Retinal pigment epithelial cell (primary cell): ENCODE measurements at regions not wholly inside any gene's neighbourhood (a gene's known extent, or its start where the extent isn't known, plus 50 kb on each side); places are given as distances from the start of the nearest gene placed in this dataset.

Experiments used
- DNase-seq: peaks from one replicate; pipeline ENCODE4 v3.0.0-alpha.2; 2010; ENCODE audit warnings: low read depth
- H3K4me3 ChIP-seq: 2 replicates; pipeline ENCODE4 v1.5.1; 2011; ENCODE audit warnings: mild to moderate bottlenecking, low read length, control low read depth, moderate library complexity
- TF ChIP-seq, protein P1 (sequence below): conservative IDR thresholded peaks from 2 replicates; pipeline ENCODE4 v1.5.1; 2011; ENCODE audit warnings: low read depth, low read length, control low read depth, inconsistent platforms

DNA sequence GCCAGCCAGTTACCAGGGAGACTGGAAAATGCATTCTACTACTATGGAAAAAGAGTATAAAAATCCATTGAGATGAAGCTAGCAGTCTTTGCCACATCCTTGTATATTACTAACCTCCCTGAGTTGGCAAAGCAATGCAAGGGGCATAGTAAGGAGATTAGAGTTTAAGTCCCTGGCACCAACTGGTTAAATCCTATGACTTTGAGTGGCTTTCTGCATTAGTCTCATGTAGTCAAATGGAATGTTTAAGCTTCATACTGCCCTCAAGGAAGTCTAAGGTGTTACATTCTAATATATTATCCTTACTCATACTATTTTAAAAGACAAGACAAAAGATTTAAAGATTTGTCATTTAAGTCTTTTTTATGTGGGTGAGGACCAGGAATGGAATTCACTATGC, 110.1 kb downstream of the INHBA start:
- TF ChIP-seq, protein P1, sequence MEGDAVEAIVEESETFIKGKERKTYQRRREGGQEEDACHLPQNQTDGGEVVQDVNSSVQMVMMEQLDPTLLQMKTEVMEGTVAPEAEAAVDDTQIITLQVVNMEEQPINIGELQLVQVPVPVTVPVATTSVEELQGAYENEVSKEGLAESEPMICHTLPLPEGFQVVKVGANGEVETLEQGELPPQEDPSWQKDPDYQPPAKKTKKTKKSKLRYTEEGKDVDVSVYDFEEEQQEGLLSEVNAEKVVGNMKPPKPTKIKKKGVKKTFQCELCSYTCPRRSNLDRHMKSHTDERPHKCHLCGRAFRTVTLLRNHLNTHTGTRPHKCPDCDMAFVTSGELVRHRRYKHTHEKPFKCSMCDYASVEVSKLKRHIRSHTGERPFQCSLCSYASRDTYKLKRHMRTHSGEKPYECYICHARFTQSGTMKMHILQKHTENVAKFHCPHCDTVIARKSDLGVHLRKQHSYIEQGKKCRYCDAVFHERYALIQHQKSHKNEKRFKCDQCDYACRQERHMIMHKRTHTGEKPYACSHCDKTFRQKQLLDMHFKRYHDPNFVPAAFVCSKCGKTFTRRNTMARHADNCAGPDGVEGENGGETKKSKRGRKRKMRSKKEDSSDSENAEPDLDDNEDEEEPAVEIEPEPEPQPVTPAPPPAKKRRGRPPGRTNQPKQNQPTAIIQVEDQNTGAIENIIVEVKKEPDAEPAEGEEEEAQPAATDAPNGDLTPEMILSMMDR = no peak
- no peak overlapping the region for H3K4me3 ChIP-seq
- peak; percentile 91 for DNase-seq

DNA sequence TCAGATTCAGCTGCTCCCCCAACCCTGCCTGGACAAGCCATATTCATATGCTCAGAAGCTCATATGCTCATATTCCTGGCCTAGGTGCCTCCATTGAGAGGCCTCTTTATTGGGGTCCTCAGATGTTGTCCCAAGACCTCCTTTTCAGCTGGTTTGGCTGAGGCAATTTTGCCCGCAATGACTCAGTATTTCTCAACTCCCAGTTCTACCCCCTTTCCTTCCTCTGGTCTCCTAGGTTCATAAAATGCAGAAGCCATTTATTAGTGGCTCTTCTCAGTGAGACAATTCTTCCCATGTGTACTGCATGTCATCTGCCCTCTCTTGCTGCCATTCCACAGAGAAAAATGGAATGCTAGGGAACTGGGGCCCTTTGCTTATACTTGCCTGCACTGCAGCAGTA, 110.7 kb downstream of the INHBA start:
- TF ChIP-seq, protein P1 = no peak
- DNase-seq = no peak

DNA sequence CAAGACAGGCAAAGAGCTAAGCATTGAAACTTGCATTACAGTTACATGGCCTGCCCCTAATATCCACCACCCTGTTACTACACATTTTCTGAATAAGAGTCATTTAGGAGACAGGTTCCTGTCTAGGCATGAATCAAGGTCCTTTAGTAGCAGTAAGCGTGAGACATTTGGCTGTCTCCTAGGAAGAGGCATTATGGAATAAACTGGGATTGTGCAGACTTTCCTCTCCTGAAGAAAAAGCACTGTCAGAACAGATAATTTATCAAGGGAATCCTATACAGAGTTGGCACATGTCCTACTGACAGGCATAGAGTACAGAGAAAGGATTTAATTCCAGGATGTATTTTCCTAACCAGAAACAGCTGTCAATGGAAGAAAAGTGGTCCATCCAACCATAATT, 111.9 kb downstream of the INHBA start:
- TF ChIP-seq, protein P1 = no peak
- no peak overlapping the region for H3K4me3 ChIP-seq
- DNase-seq = no peak

More for the DNA sequence above, 110.7 kb downstream of the INHBA start:
- no peak overlapping the region for H3K4me3 ChIP-seq

DNA sequence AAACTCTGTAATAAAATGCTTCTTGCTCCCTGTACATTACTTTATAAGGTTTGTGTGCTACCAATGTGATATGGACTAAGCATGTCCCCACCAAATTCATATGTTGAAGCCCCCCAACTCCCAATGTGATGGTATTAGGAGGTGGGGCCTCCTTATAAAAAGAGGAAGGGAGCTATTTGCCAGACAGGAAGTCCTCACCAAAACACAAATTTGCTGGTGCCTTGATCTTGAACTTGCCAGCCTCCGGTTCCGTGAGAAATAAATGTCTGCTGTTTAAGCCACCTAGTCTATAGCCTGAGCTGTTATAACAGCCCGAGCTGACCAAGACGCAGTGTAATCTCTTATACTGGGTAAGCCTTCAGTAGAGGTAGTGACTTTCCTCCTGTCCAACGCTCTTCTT, 114.5 kb downstream of the INHBA start:
- H3K4me3 ChIP-seq = no peak overlapping the region
- DNase-seq = no peak
- TF ChIP-seq, protein P1 = no peak

DNA sequence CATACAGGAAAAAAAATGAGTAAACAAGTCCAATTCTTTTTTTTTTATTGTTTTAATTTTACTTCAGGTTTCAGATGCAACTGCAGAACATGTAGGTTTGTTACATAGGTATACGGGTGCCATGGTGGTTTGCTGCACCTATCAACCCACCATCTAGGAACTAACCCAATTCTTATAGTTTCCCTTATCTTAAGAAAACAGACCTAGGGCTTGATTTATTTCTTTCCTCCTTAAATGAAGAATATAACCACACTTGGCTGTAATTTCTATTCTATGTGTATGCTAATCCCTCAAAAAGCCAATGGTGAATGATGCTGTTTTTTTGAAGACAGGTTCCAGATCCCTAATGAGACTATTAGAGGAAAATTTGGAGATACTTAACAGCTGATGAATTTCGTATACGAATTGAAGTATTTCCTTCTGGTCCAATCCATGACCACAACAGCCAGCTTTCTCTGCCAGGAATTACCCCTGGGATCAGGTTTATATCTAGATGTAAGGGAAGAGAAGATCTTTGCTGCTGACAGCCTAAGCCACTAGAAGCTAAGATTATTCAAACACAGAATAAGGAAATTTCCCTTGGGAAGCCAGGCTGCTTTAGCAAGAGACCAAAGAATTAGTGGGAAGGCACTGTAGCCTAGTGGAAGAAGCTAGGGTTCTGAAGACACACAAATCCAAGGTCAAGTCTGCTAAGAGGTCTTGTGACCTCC, 115.8 kb downstream of the INHBA start:
- no peak overlapping the region for H3K4me3 ChIP-seq
- TF ChIP-seq, protein P1 = no peak
- DNase-seq = no peak

DNA sequence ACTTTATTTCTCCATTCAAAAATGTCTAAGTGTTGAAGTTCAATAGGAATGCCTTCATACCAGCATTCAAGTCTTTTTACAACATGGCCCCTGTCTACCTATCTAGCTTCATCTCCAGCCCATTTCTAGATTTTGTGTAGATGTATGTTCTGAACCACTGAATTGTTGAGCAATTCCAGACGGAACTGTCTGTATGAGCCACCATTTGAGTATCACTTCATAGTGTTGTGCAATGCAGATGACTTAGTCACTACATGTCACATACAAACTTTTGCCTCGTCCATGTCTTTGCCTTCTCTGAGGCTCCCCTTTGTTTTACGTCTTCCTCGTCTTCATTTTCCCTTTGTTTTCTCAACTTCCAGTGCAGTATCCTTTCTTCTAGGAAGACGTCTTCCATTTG, 118.1 kb downstream of the INHBA start:
- no peak overlapping the region for H3K4me3 ChIP-seq
- no peak for DNase-seq
- TF ChIP-seq, protein P1 = no peak

DNA sequence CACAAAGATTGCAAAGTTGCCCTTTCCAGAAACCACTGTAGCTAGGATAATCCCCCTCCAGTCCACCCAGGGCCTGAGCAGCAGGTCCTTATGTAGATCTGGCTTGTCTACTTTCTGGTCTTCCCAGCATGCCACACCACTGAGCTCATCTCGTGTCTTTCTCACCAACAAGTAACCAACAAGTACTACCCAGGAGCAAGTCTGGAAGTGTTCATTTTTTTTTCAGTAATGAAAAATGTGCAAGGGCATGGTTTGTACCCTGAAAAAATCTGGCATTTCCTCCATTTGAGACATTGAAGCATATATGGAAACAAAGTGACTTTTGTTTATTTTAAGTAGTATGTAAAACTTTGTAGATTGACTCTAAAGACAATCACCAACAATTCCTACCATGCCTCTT, 120.8 kb downstream of the INHBA start:
- DNase-seq = no peak
- H3K4me3 ChIP-seq = no peak overlapping the region
- TF ChIP-seq, protein P1 = no peak
